B cell (primary cell): ENCODE measurements at regions not wholly inside any gene's neighbourhood (a gene's known extent, or its start where the extent isn't known, plus 50 kb on each side); places are given as distances from the start of the nearest gene placed in this dataset.

ENCODE experiments used
- ATAC-seq: fragments of 200-7000 bp; cut with Tn5 transposase; one replicate; pipeline ENCODE4 v1.10.0; 2021; ENCODE audit warnings: low read depth, mild to moderate bottlenecking, moderate number of reproducible peaks, moderate library complexity
- CTCF ChIA-PET: fragments of 350-600 bp; sonication (Branson Sonifier 250); formaldehyde crosslinking; loops from one replicate; lab custom pipeline; 2021; ENCODE audit warnings: antibody characterized with exemption, inconsistent platforms; lab: Charles Lee
- POLR2A ChIA-PET: fragments of 350-600 bp; sonication (Branson Sonifier 250); formaldehyde crosslinking; loops from one replicate; lab custom pipeline; 2021; ENCODE audit warnings: antibody characterized with exemption; lab: Charles Lee
- DNase-seq: peaks from one replicate; pipeline ENCODE4 v3.0.0; 2013
- H2AFZ ChIP-seq: 2 replicates; pipeline ENCODE4 v1.6.1; 2012; ENCODE audit warnings: mild to moderate bottlenecking, low read depth, low read length; ENCODE audit not compliant: insufficient read depth, poor library complexity, severe bottlenecking
- H3K27ac ChIP-seq, 2 donors: 1 replicate in 1 of 2; 2 replicates in 1 of 2; pipeline ENCODE4 v1.5.1; 2012 to 2013; ENCODE audit warnings: low read length in 2 of 2, mild to moderate bottlenecking in 2 of 2, moderate library complexity in 1 of 2
- H3K27me3 ChIP-seq, 4 experiments: fragments of 200-600 bp in 1 of 4; sonication (generic) in 1 of 4; replicated peaks in 1 of 4; 1 replicate in 2 of 4; 2 replicates in 2 of 4; pipeline versions ENCODE4 v1.6.1 to v1.7.0; 2013 to 2016; ENCODE audit warnings: low read length in 3 of 4, mild to moderate bottlenecking in 2 of 4, mixed read lengths in 1 of 4, moderate library complexity in 1 of 4; ENCODE audit not compliant: insufficient read depth in 4 of 4, control insufficient read depth in 3 of 4; ENCODE audit errors: control extremely low read depth in 1 of 4
- H3K36me3 ChIP-seq, 2 experiments: replicated peaks in 1 of 2; 1 replicate in 1 of 2; 2 replicates in 1 of 2; pipeline versions ENCODE4 v1.6.1 to v1.7.1; 2013; ENCODE audit warnings: low read length in 1 of 2; ENCODE audit not compliant: insufficient read depth in 2 of 2, control insufficient read depth in 1 of 2; ENCODE audit errors: control extremely low read depth in 1 of 2, extremely low read depth in 1 of 2
- H3K4me1 ChIP-seq, 2 donors: fragments of 200-600 bp in 1 of 2; sonication (generic) in 1 of 2; 1 replicate in 1 of 2; 2 replicates in 1 of 2; pipeline versions ENCODE4 v1.5.1 to v1.6.1; 2013 to 2017; ENCODE audit warnings: low read length in 2 of 2; ENCODE audit not compliant: control insufficient read depth in 2 of 2, insufficient read depth in 2 of 2
- H3K4me2 ChIP-seq: replicated peaks from 2 replicates; pipeline ENCODE3; 2012; ENCODE audit warnings: mild to moderate bottlenecking, low read depth, low read length; ENCODE audit not compliant: poor library complexity, severe bottlenecking
- H3K4me3 ChIP-seq, 5 experiments: fragments of 200-600 bp in 1 of 5; sonication (generic) in 1 of 5; 1 replicate in 3 of 5; 2 replicates in 2 of 5; pipeline versions ENCODE4 v1.5.1 to v1.7.0; 2011 to 2016; ENCODE audit warnings: low read length in 4 of 5, mild to moderate bottlenecking in 4 of 5, low read depth in 2 of 5, control low read depth in 1 of 5, moderate library complexity in 1 of 5; ENCODE audit not compliant: insufficient read depth in 1 of 5; ENCODE audit errors: control extremely low read depth in 1 of 5, extremely low read depth in 1 of 5
- H3K79me2 ChIP-seq: fragments of 200-600 bp; sonication (generic); one replicate; pipeline ENCODE4 v1.6.0; 2016; ENCODE audit warnings: low read length; ENCODE audit not compliant: control insufficient read depth, insufficient read depth
- H3K9ac ChIP-seq: fragments of 200-600 bp; sonication (generic); 2 replicates; pipeline ENCODE4 v1.6.1; 2017; ENCODE audit warnings: mild to moderate bottlenecking, low read length, moderate library complexity
- H3K9me3 ChIP-seq, 3 donors: one replicate each; pipeline versions ENCODE4 v1.6.1 to v1.7.1; 2013; ENCODE audit warnings: low read length in 2 of 3; ENCODE audit not compliant: control insufficient read depth in 2 of 3, insufficient read depth in 1 of 3; ENCODE audit errors: control extremely low read depth in 1 of 3
- H4K20me1 ChIP-seq: 2 replicates; pipeline ENCODE4 v1.6.0; 2012; ENCODE audit warnings: mild to moderate bottlenecking, low read length; ENCODE audit not compliant: insufficient read depth, control insufficient read depth, poor library complexity, severe bottlenecking
- H3K27ac Mint-ChIP-seq: one replicate; pipeline ENCODE4 v1.8.0; 2021; ENCODE audit warnings: mixed read lengths
- H3K27me3 Mint-ChIP-seq: one replicate; pipeline ENCODE4 v1.8.0; 2021; ENCODE audit warnings: mixed read lengths
- H3K4me1 Mint-ChIP-seq: one replicate; pipeline ENCODE4 v1.8.0; 2021; ENCODE audit warnings: mixed read lengths
- H3K4me3 Mint-ChIP-seq: one replicate; pipeline ENCODE4 v1.8.0; 2021; ENCODE audit warnings: mixed read lengths
- H3K9me3 Mint-ChIP-seq: one replicate; pipeline ENCODE4 v1.8.0; 2022; ENCODE audit warnings: mixed read lengths; ENCODE audit not compliant: insufficient read depth
- CTCF ChIP-seq: fragments of 200-600 bp; IDR thresholded peaks from one replicate; pipeline ENCODE4 v1.8.0; 2022; ENCODE audit warnings: antibody characterized with exemption, mild to moderate bottlenecking
- EZH2 ChIP-seq: IDR thresholded peaks from 2 replicates; pipeline ENCODE4 v1.6.1; 2012; ENCODE audit warnings: borderline replicate concordance, low read depth, mild to moderate bottlenecking, moderate library complexity, low read length; ENCODE audit not compliant: insufficient read depth, poor library complexity, severe bottlenecking
- WGBS: methylation state at CpG from one replicate; pipeline ENCODE4 v1.1.5; 2013; ENCODE audit warnings: missing lambda C conversion rate; ENCODE audit not compliant: insufficient coverage; 5-methylcytosine and 5-hydroxymethylcytosine counted together
- intact Hi-C: fragments of 100-400 bp; cut with micrococcal nuclease; formaldehyde crosslinking; loops from one replicate; pipeline ENCODE4 v1.10.0; 2022

DNA sequence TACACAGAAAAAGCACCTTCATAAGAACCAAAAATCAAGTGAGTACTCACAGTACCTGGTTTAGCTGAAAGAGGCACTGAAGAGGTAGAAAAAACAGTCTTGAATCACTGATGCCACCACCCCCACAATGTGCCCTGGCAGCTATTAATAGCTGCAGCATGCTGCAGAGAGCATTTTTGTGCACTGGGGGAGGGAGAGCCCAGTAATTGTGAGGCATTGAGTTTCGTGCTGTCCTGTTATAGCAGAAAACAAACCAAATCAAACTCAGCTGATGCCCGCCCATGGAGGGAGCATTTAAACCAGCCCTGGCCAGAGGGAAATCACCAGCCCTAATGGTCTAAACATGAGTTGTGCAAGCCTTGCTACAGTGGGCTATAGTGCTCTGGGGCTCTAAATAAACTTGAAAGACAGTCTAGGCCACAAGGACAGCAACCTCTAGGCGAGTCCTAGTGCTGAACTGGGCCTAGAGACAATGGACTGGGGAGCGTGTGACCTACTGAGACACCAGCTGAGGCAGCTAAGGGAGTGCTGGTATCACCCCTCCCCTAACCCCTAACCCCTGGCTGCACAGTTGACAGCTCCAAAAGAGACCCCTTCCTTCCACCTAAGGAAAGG lies 106.3 kb upstream of the TMLHE start:
- Histone ChIP-seq H3K27me3 (no peaks in the 10 kb centered on the region), H2AFZ (no peak overlapping the region), H3K27ac (no peak overlapping the region), H4K20me1 (no peaks in the 10 kb centered on the region), H3K4me1 (peaks cover 0 to 4% of the 10 kb centered on the region in 2 donors), H3K9me3 (peaks cover 0 to 20% (median 0%) of the 10 kb centered on the region in 3 donors), H3K4me2 (peak overlapping the region; percentile 19), H3K79me2 (no peaks in the 10 kb centered on the region), H3K36me3 (no peaks in the 10 kb centered on the region), H3K9ac (no peak overlapping the region), H3K4me3 (no peak overlapping the region)
- Mint-ChIP-seq H3K4me1 (no peaks in the 10 kb centered on the region), H3K27me3 (no peaks in the 10 kb centered on the region), H3K27ac (no peak overlapping the region), H3K9me3 (peaks cover 4% of the 10 kb centered on the region), H3K4me3 (no peak overlapping the region)
- no peak for ATAC-seq
- POLR2A ChIA-PET: no interaction called here
- TF ChIP-seq CTCF: no peak
- no peak for TF ChIP-seq EZH2
- no peak for DNase-seq
- 37% methylated on average over 2 of the region's 4 CpGs for WGBS
- CTCF ChIA-PET: no interaction called here
- intact Hi-C loops: no loop called here

DNA sequence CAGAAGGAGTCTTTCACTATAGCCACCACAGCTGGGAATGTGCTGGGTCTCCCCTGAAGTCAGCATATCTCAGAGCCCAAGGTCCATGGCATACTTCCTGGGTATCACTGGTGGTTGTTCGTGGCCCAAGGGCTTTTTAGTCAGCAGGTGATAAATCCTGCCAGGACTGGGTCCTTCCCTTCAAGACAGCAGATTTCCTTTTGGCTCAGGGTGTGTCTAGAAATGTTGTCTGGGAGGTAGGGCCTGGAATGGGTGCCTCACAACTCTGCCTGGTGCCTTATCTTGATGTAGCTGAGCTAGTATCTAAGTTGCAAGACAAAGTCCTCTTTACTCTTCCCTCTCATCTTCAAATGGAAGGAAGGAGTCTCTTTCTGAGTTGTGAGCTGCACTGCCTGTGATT lies 102.4 kb upstream of the TMLHE start:
- H3K9ac ChIP-seq: no peak overlapping the region
- Mint-ChIP-seq H3K4me1 (no peaks in the 10 kb centered on the region), H3K27me3 (no peaks in the 10 kb centered on the region), H3K27ac (no peak overlapping the region), H3K4me3 (no peak overlapping the region), H3K9me3 (peaks cover 14% of the 10 kb centered on the region)
- H3K4me1 ChIP-seq: peaks cover 0 to 4% of the 10 kb centered on the region in 2 donors
- POLR2A ChIA-PET: no interaction called here
- no peaks in the 10 kb centered on the region for H4K20me1 ChIP-seq
- 80% methylated on average over 1 of the region's 1 CpG for WGBS
- no peaks in the 10 kb centered on the region for H3K36me3 ChIP-seq
- TF ChIP-seq EZH2 (no peak), CTCF (no peak)
- no peaks in the 10 kb centered on the region for H3K79me2 ChIP-seq
- no peak overlapping the region for H3K4me3 ChIP-seq
- peaks cover 0 to 13% (median 3%) of the 10 kb centered on the region in 3 donors for H3K9me3 ChIP-seq
- H3K4me2 ChIP-seq: no peak overlapping the region
- no peak overlapping the region for H3K27ac ChIP-seq
- no peak overlapping the region for H2AFZ ChIP-seq
- H3K27me3 ChIP-seq: no peaks in the 10 kb centered on the region
- ATAC-seq (no peak), DNase-seq (no peak)
- intact Hi-C loops: no loop called here
- CTCF ChIA-PET: no interaction called here
